H9 (cell line): ENCODE measurements at regions not wholly inside any gene's neighbourhood (a gene's known extent, or its start where the extent isn't known, plus 50 kb on each side); places are given as distances from the start of the nearest gene placed in this dataset.

Source experiments
- DNase-seq: peaks from one replicate; pipeline ENCODE4 v3.0.0-alpha.2; 2017
- H2AFZ ChIP-seq: one replicate; pipeline ENCODE4 v1.6.1; 2013; ENCODE audit warnings: mild to moderate bottlenecking, low read length, control low read depth, moderate library complexity
- H2AK5ac ChIP-seq: 2 replicates; pipeline ENCODE4 v1.6.1; 2013; ENCODE audit warnings: low read length, control low read depth, mixed read lengths; ENCODE audit not compliant: insufficient read length
- H2BK120ac ChIP-seq: one replicate; pipeline ENCODE4 v1.6.1; 2013; ENCODE audit warnings: low read depth, mild to moderate bottlenecking, low read length, control low read depth, inconsistent platforms; ENCODE audit not compliant: poor library complexity, severe bottlenecking
- H2BK12ac ChIP-seq: 2 replicates; pipeline ENCODE4 v1.6.1; 2013; ENCODE audit warnings: low read length, control low read depth, mixed read lengths, low read depth; ENCODE audit not compliant: insufficient read length
- H2BK15ac ChIP-seq: 2 replicates; pipeline ENCODE4 v1.6.1; 2013; ENCODE audit warnings: low read depth, low read length, control low read depth
- H2BK20ac ChIP-seq: one replicate; pipeline ENCODE4 v1.6.1; 2013; ENCODE audit warnings: low read depth, mild to moderate bottlenecking, low read length, control low read depth, inconsistent platforms; ENCODE audit not compliant: poor library complexity, severe bottlenecking
- H2BK5ac ChIP-seq: 2 replicates; pipeline ENCODE4 v1.6.1; 2013; ENCODE audit warnings: low read length, control low read depth, mixed read lengths; ENCODE audit not compliant: insufficient read length
- H3K14ac ChIP-seq: 2 replicates; pipeline ENCODE4 v1.6.1; 2013; ENCODE audit warnings: low read length, control low read depth; ENCODE audit not compliant: insufficient read depth
- H3K18ac ChIP-seq: 2 replicates; pipeline ENCODE4 v1.6.1; 2013; ENCODE audit warnings: low read depth, mild to moderate bottlenecking, mixed read lengths, low read length, control low read depth; ENCODE audit not compliant: insufficient read length
- H3K23ac ChIP-seq: 2 replicates; pipeline ENCODE4 v1.6.1; 2013; ENCODE audit warnings: low read length, control low read depth, mixed read lengths, low read depth; ENCODE audit not compliant: insufficient read length
- H3K23me2 ChIP-seq: 2 replicates; pipeline ENCODE4 v1.6.1; 2013; ENCODE audit warnings: low read depth, mild to moderate bottlenecking, mixed read lengths, low read length, control low read depth; ENCODE audit not compliant: insufficient read length, poor library complexity, severe bottlenecking
- H3K27ac ChIP-seq: 2 replicates; pipeline ENCODE4 v1.5.1; 2013; ENCODE audit warnings: low read length, control low read depth, mixed read lengths, low read depth; ENCODE audit not compliant: insufficient read length
- H3K27me3 ChIP-seq: 2 replicates; pipeline ENCODE4 v1.6.1; 2013; ENCODE audit warnings: low read length, control low read depth, inconsistent platforms; ENCODE audit not compliant: insufficient read depth
- H3K4ac ChIP-seq: 2 replicates; pipeline ENCODE4 v1.6.1; 2013; ENCODE audit warnings: low read depth, mild to moderate bottlenecking, control low read depth, inconsistent platforms, low read length, moderate library complexity
- H3K4me1 ChIP-seq: 2 replicates; pipeline ENCODE4 v1.6.1; 2013; ENCODE audit warnings: low read length, control low read depth, inconsistent platforms; ENCODE audit not compliant: insufficient read depth
- H3K4me2 ChIP-seq: 2 replicates; pipeline ENCODE4 v1.6.1; 2013; ENCODE audit warnings: low read length, control low read depth, mixed read lengths; ENCODE audit not compliant: insufficient read length, insufficient read depth
- H3K56ac ChIP-seq: 2 replicates; pipeline ENCODE4 v1.6.1; 2013; ENCODE audit warnings: low read depth, mild to moderate bottlenecking, mixed read lengths, low read length, control low read depth; ENCODE audit not compliant: insufficient read length
- H3K79me1 ChIP-seq: 2 replicates; pipeline ENCODE4 v1.6.1; 2013; ENCODE audit warnings: low read depth, mild to moderate bottlenecking, moderate library complexity, low read length, control low read depth, inconsistent platforms; ENCODE audit not compliant: insufficient read depth, poor library complexity, severe bottlenecking
- H3K79me2 ChIP-seq: 2 replicates; pipeline ENCODE4 v1.6.1; 2013; ENCODE audit warnings: low read length, control low read depth, inconsistent platforms; ENCODE audit not compliant: insufficient read depth
- H3K9ac ChIP-seq: 2 replicates; pipeline ENCODE4 v1.6.1; 2013; ENCODE audit warnings: low read length, control low read depth, mixed read lengths; ENCODE audit not compliant: insufficient read length; ENCODE audit errors: extremely low read depth
- H3K9me3 ChIP-seq: one replicate; pipeline ENCODE4 v1.6.1; 2013; ENCODE audit warnings: low read depth, low read length, inconsistent platforms; ENCODE audit not compliant: control insufficient read depth
- H3T11ph ChIP-seq: one replicate; pipeline ENCODE4 v1.6.1; 2013; ENCODE audit warnings: mild to moderate bottlenecking, low read length, control low read depth, inconsistent platforms
- H4K20me1 ChIP-seq: one replicate; pipeline ENCODE4 v1.6.1; 2013; ENCODE audit not compliant: control insufficient read depth, insufficient read length, insufficient read depth
- H4K5ac ChIP-seq: 2 replicates; pipeline ENCODE4 v1.6.1; 2013; ENCODE audit warnings: low read depth, mild to moderate bottlenecking, mixed read lengths, low read length, control low read depth; ENCODE audit not compliant: insufficient read length
- H4K8ac ChIP-seq: replicated peaks from 2 replicates; pipeline ENCODE4 v1.6.1; 2013; ENCODE audit warnings: low read length, control low read depth, mixed read lengths, low read depth; ENCODE audit not compliant: insufficient read length
- H4K91ac ChIP-seq: 2 replicates; pipeline ENCODE4 v1.6.1; 2013; ENCODE audit warnings: low read depth, mild to moderate bottlenecking, moderate library complexity, mixed read lengths, low read length, control low read depth; ENCODE audit not compliant: insufficient read length
- H3K27ac Mint-ChIP-seq, 3 experiments: 2 replicates in 2 of 3; 3 replicates in 1 of 3; pipeline ENCODE4 v1.8.0; 2020 to 2021; ENCODE audit warnings: mixed read lengths in 3 of 3, mild to moderate bottlenecking in 1 of 3, moderate library complexity in 1 of 3
- H3K27me3 Mint-ChIP-seq: 2 replicates; pipeline ENCODE4 v1.8.0; 2021; ENCODE audit warnings: low read depth, mild to moderate bottlenecking, moderate library complexity, mixed read lengths
- H3K36me3 Mint-ChIP-seq, 3 experiments: 2 replicates in 2 of 3; 3 replicates in 1 of 3; pipeline ENCODE4 v1.8.0; 2020 to 2021; ENCODE audit warnings: low read depth in 3 of 3, mixed read lengths in 3 of 3; ENCODE audit not compliant: insufficient read depth in 1 of 3
- H3K4me1 Mint-ChIP-seq, 2 experiments: 2 replicates each; pipeline ENCODE4 v1.8.0; 2020; ENCODE audit warnings: mixed read lengths in 2 of 2
- H3K4me3 Mint-ChIP-seq, 2 experiments: 2 replicates in 1 of 2; 3 replicates in 1 of 2; pipeline ENCODE4 v1.8.0; 2020 to 2021; ENCODE audit warnings: mild to moderate bottlenecking in 2 of 2, mixed read lengths in 2 of 2, moderate library complexity in 1 of 2
- H3K9me3 Mint-ChIP-seq, 2 experiments: 2 replicates in 1 of 2; 3 replicates in 1 of 2; pipeline ENCODE4 v1.8.0; 2020; ENCODE audit warnings: mild to moderate bottlenecking in 2 of 2, mixed read lengths in 2 of 2, moderate library complexity in 1 of 2
- CTCF ChIP-seq: fragments of 200-600 bp; sonication (generic); conservative IDR thresholded peaks from 3 replicates; pipeline ENCODE4 v1.8.0; 2021; ENCODE audit warnings: antibody characterized with exemption, mild to moderate bottlenecking
- WGBS: extraction: QIAGEN DNeasy Blood & Tissue Kit; methylation state at CpG from one replicate; pipeline ENCODE4 v1.1.7; 2013; ENCODE audit warnings: missing lambda C conversion rate, low lambda C conversion rate, mixed read lengths; ENCODE audit not compliant: insufficient read length; ENCODE audit errors: extremely low coverage; 5-methylcytosine and 5-hydroxymethylcytosine counted together

- Histone ChIP-seq H3K27me3 (no peaks in the 10 kb centered on the region), H2BK120ac (no peak overlapping the region), H2AFZ (no peak overlapping the region), H3K23ac (no peak overlapping the region), H4K91ac (no peak overlapping the region), H3K4ac (no peak overlapping the region), H4K5ac (no peak overlapping the region), H2BK15ac (no peak overlapping the region), H3T11ph (no peak overlapping the region), H2AK5ac (no peak overlapping the region), H3K27ac (no peak overlapping the region), H4K20me1 (no peaks in the 10 kb centered on the region), H3K4me1 (no peaks in the 10 kb centered on the region; the same call in 1 of the 2 replicates), H4K8ac (no peak overlapping the region), H2BK20ac (no peak overlapping the region), H3K79me1 (no peaks in the 10 kb centered on the region), H3K14ac (no peak overlapping the region), H2BK12ac (no peak overlapping the region), H3K9ac (no peak overlapping the region), H3K4me2 (no peak overlapping the region), H2BK5ac (no peak overlapping the region), H3K23me2 (no peaks in the 10 kb centered on the region), H3K56ac (no peak overlapping the region), H3K18ac (no peak overlapping the region), H3K79me2 (no peaks in the 10 kb centered on the region), H3K9me3 (no peaks in the 10 kb centered on the region)
- TF ChIP-seq CTCF, result no peak
- no CpG with 5 or more reads among the region's 12 CpGs for WGBS
- H3K4me1 Mint-ChIP-seq, result peaks cover 0 to 6% of the 10 kb centered on the region in 2 experiments; a peak in 2 of 4 replicates
- H3K4me3 Mint-ChIP-seq, result no peak overlapping the region
- DNase-seq, result no peak
- H3K27me3 Mint-ChIP-seq, result no peaks in the 10 kb centered on the region
- H3K9me3 Mint-ChIP-seq, result no peaks in the 10 kb centered on the region
- peak overlapping the region in 2 of 3 experiments; percentile 35 to 59; a peak in 3 of 7 replicates for H3K27ac Mint-ChIP-seq
- H3K36me3 Mint-ChIP-seq, result no peaks in the 10 kb centered on the region; a peak in 1 of 7 replicates
Measured at GRCh38 chr3:167113035-167113830, 266.9 kb downstream of the ZBBX start.
